HepG2 (cell line): ENCODE measurements at regions not wholly inside any gene's neighbourhood (a gene's known extent, or its start where the extent isn't known, plus 50 kb on each side); places are given as distances from the start of the nearest gene placed in this dataset.

ENCODE experiments used
- ATAC-seq: fragments of 200-7000 bp; cut with Tn5 transposase; 3 replicates; pipeline ENCODE4 v1.9.1; 2020; ENCODE audit warnings: mild to moderate bottlenecking, moderate library complexity
- BruUV-seq: library from RNA; stranded (reverse); fragments of 400-500 nt; replicated peaks from 2 replicates; lab custom pipeline; 2021; lab: Mats Ljungman, UMichigan
- CTCF ChIA-PET: fragments of 300-600 bp; formaldehyde crosslinking; extraction: SDS; loops from one replicate; lab custom pipeline; 2021; ENCODE audit warnings: low total read pairs, inconsistent platforms, low intra/inter-chr PET ratio; lab: Yijun Ruan, JAX
- POLR2A ChIA-PET: fragments of 350-600 bp; sonication (Branson Sonifier 250); formaldehyde crosslinking; loops from one replicate; lab custom pipeline; 2020; ENCODE audit warnings: antibody characterized with exemption, inconsistent platforms; lab: Yijun Ruan, JAX
- DNase-seq: peaks from one replicate; pipeline ENCODE4 v3.0.0-alpha.2; 2015; ENCODE audit warnings: low spot score
- FAIRE-seq: peaks from 3 replicates; lab custom pipeline; 2011; peaks lifted over from hg19 to GRCh38; lab: Jason Lieb, UNC
- H2AFZ ChIP-seq: one replicate; pipeline ENCODE4 v1.6.1; 2011; ENCODE audit warnings: low read length, inconsistent platforms
- H3K27ac ChIP-seq: fragments of 300-600 bp; 3 replicates; pipeline ENCODE4 v1.8.0; 2011; ENCODE audit warnings: mixed run types, mild to moderate bottlenecking, mixed read lengths, low read length, inconsistent platforms; ENCODE audit not compliant: insufficient read depth; ENCODE audit errors: extremely low read length
- H3K27me3 ChIP-seq, 2 experiments: fragments of 200-600 bp in 1 of 2; 2 replicates in 1 of 2; 3 replicates in 1 of 2; pipeline versions ENCODE4 v1.6.0 to v1.8.0; 2011; ENCODE audit warnings: low read length in 2 of 2, mild to moderate bottlenecking in 2 of 2, moderate library complexity in 2 of 2, inconsistent platforms in 1 of 2; ENCODE audit not compliant: insufficient read depth in 2 of 2, control insufficient read depth in 1 of 2
- H3K36me3 ChIP-seq, 2 experiments: fragments of 200-600 bp in 1 of 2; replicated peaks in 1 of 2; 2 replicates in 1 of 2; 3 replicates in 1 of 2; pipeline versions ENCODE4 v1.5.1 to v1.8.0; 2011; ENCODE audit warnings: low read length in 2 of 2, inconsistent platforms in 1 of 2; ENCODE audit not compliant: insufficient read depth in 2 of 2, control insufficient read depth in 1 of 2
- H3K4me1 ChIP-seq: 2 replicates; pipeline ENCODE4 v1.5.1; 2012; ENCODE audit warnings: low read length, inconsistent platforms; ENCODE audit not compliant: insufficient read depth
- H3K4me2 ChIP-seq: 2 replicates; pipeline ENCODE4 v1.6.0; 2011; ENCODE audit warnings: low read depth, low read length, inconsistent platforms
- H3K4me3 ChIP-seq, 3 experiments: fragments of 200-600 bp in 1 of 3; sonication (generic), shearing (Covaris generic) in 1 of 3; replicated peaks in 1 of 3; 2 replicates each; pipeline ENCODE4 v1.5.1; 2011 to 2016; ENCODE audit warnings: low read length in 3 of 3, inconsistent platforms in 2 of 3, low read depth in 2 of 3, mild to moderate bottlenecking in 2 of 3, control low read depth in 1 of 3, mixed read lengths in 1 of 3; ENCODE audit not compliant: insufficient read depth in 1 of 3
- H3K79me2 ChIP-seq: one replicate; pipeline ENCODE4 v1.6.1; 2011; ENCODE audit warnings: low read length, inconsistent platforms; ENCODE audit not compliant: insufficient read depth
- H3K9ac ChIP-seq: 2 replicates; pipeline ENCODE4 v1.6.0; 2011; ENCODE audit warnings: mild to moderate bottlenecking, low read depth, low read length, inconsistent platforms; ENCODE audit not compliant: insufficient read depth
- H3K9me3 ChIP-seq: 2 replicates; pipeline ENCODE4 v1.5.1; 2012; ENCODE audit warnings: mild to moderate bottlenecking, low read length
- H4K20me1 ChIP-seq: 2 replicates; pipeline ENCODE4 v1.6.0; 2011; ENCODE audit warnings: inconsistent platforms, mild to moderate bottlenecking, low read length, moderate library complexity; ENCODE audit not compliant: insufficient read depth
- ASH2L ChIP-seq: fragments of 300-600, 200-600 bp; sonication (generic); IDR thresholded peaks from 2 replicates; pipeline ENCODE4 v1.7.0; 2017; ENCODE audit warnings: low read depth, mild to moderate bottlenecking, moderate library complexity, mixed read lengths, low read length; ENCODE audit not compliant: insufficient read length
- ATF1 ChIP-seq: IDR thresholded peaks from 2 replicates; pipeline ENCODE4 v1.6.1; 2016; ENCODE audit warnings: mild to moderate bottlenecking, control low read depth
- ATF6 ChIP-seq: sonication (generic); formaldehyde crosslinking; conservative IDR thresholded peaks from 2 replicates; pipeline ENCODE4 v1.4.0; 2020; ENCODE audit warnings: missing genetic modification reagents
- PREB ChIP-seq: sonication (generic); formaldehyde crosslinking; IDR thresholded peaks from 2 replicates; pipeline ENCODE4 v1.4.0; 2020; ENCODE audit warnings: missing genetic modification reagents
- ZGPAT ChIP-seq: IDR thresholded peaks from 2 replicates; pipeline ENCODE4 v1.6.1; 2016; ENCODE audit warnings: mild to moderate bottlenecking
- ZNF350 ChIP-seq: sonication (generic); formaldehyde crosslinking; IDR thresholded peaks from 2 replicates; pipeline ENCODE4 v1.4.0; 2020; ENCODE audit warnings: mild to moderate bottlenecking, low read depth, missing genetic modification reagents, borderline replicate concordance
- ZNF800 ChIP-seq: sonication (generic); formaldehyde crosslinking; IDR thresholded peaks from 2 replicates; pipeline ENCODE4 v1.4.0; 2020; ENCODE audit warnings: missing genetic modification reagents
- WGBS: methylation state at CpG from one replicate; pipeline ENCODE4 v1.1.6; 2017; ENCODE audit warnings: low lambda C conversion rate; 5-methylcytosine and 5-hydroxymethylcytosine counted together
- in situ Hi-C: cut with HindIII; loops from 2 replicates; pipeline ENCODE4 v1.10.0; 2017; ENCODE audit warnings: low pct_unique_long_range_greater_than_20kb; ENCODE audit not compliant: extremely low pct_ligation_motif_present
- intact Hi-C: fragments of 100-400 bp; cut with micrococcal nuclease; formaldehyde crosslinking; loops from one replicate; pipeline ENCODE4 v1.10.0; 2022; ENCODE audit not compliant: unreplicated experiment

- no peak overlapping the region for H2AFZ ChIP-seq
- intact Hi-C loops (no loop called here), in situ Hi-C loops (no loop called here)
- ChIA-PET CTCF (no interaction called here), POLR2A (no interaction called here)
- DNase-seq (no peak), FAIRE-seq (no peak), ATAC-seq (no peak)
- no peaks in the 10 kb centered on the region for H3K4me1 ChIP-seq
- H3K36me3 ChIP-seq: no peaks in the 10 kb centered on the region
- BruUV-seq: no TSS peak
- no peaks in the 10 kb centered on the region for H4K20me1 ChIP-seq
- no peak overlapping the region for H3K27ac ChIP-seq
- TF ChIP-seq ATF1 (CRISPR knock-in tag): no peak
- TF ChIP-seq ZGPAT (CRISPR knock-in tag): no peak
- TF ChIP-seq ATF6 (CRISPR knock-in tag): no peak
- TF ChIP-seq PREB (CRISPR knock-in tag): no peak
- TF ChIP-seq ASH2L: no peak
- TF ChIP-seq ZNF350 (CRISPR knock-in tag): no peak
- TF ChIP-seq ZNF800: no peak
- H3K9me3 ChIP-seq: no peaks in the 10 kb centered on the region
- no peak overlapping the region for H3K4me3 ChIP-seq
- H3K4me2 ChIP-seq: no peak overlapping the region
- H3K27me3 ChIP-seq: peaks cover 0 to 8% of the 10 kb centered on the region in 2 experiments; a peak in 1 of 5 replicates
- no peaks in the 10 kb centered on the region for H3K79me2 ChIP-seq
- H3K9ac ChIP-seq: no peak overlapping the region
- WGBS: 26% methylated on average over 2 of the region's 2 CpGs
Measured at GRCh38 chr3:150064971-150065370, 94.3 kb upstream of the PFN2 start.
